NB4 (cell line): ENCODE measurements at regions not wholly inside any gene's neighbourhood (a gene's known extent, or its start where the extent isn't known, plus 50 kb on each side); places are given as distances from the start of the nearest gene placed in this dataset.
A peak's percentile ranks its signal among the peaks of the same experiment; 100 is the strongest.

Experiments used
- DNase-seq: peaks from one replicate; pipeline ENCODE4 v3.0.0; 2010; ENCODE audit warnings: low read depth
- H3K4me3 ChIP-seq: one replicate; pipeline ENCODE4 v1.5.1; 2011; ENCODE audit warnings: mild to moderate bottlenecking, low read depth, low read length, moderate library complexity
- MYC ChIP-seq: IDR thresholded peaks from 2 replicates; pipeline ENCODE4 v1.6.1; 2011; ENCODE audit warnings: low read depth, low read length
- POLR2A ChIP-seq: IDR thresholded peaks from 2 replicates; pipeline ENCODE4 v1.6.1; 2011; ENCODE audit warnings: mild to moderate bottlenecking; ENCODE audit not compliant: insufficient read length; ENCODE audit errors: extremely low read depth
- TF ChIP-seq, protein P1 (sequence below): IDR thresholded peaks from 2 replicates; pipeline ENCODE4 v1.6.1; 2011; ENCODE audit warnings: low read depth, low read length
- TF ChIP-seq, protein P2 (sequence below): IDR thresholded peaks from one replicate; pipeline ENCODE4 v1.5.1; 2012; ENCODE audit warnings: low read depth, low read length

DNA sequence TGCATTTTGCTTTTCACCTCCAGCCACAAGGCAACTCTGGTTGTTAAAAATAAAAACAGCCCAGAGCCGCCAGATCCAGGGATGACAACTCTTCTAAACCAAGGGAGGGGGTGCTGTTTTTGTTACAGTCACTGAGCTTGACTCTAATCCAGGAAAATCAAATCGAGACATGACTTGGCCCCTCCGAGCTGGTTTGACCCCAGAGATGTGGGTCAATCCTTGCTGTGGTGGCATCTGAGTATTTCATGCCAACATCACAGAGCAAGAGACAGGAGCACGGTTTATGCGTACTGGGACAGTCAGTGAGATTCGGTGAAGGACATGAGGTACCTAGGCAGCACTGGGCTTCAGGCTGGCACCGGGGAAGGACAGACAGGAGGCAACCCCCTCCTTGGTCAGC is 88.8 kb upstream of the ZMIZ1 start:
- DNase-seq = no peak
- no peak for TF ChIP-seq POLR2A
- TF ChIP-seq, protein P1, sequence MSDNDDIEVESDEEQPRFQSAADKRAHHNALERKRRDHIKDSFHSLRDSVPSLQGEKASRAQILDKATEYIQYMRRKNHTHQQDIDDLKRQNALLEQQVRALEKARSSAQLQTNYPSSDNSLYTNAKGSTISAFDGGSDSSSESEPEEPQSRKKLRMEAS = no peak
- TF ChIP-seq MYC = no peak
- TF ChIP-seq, protein P2, sequence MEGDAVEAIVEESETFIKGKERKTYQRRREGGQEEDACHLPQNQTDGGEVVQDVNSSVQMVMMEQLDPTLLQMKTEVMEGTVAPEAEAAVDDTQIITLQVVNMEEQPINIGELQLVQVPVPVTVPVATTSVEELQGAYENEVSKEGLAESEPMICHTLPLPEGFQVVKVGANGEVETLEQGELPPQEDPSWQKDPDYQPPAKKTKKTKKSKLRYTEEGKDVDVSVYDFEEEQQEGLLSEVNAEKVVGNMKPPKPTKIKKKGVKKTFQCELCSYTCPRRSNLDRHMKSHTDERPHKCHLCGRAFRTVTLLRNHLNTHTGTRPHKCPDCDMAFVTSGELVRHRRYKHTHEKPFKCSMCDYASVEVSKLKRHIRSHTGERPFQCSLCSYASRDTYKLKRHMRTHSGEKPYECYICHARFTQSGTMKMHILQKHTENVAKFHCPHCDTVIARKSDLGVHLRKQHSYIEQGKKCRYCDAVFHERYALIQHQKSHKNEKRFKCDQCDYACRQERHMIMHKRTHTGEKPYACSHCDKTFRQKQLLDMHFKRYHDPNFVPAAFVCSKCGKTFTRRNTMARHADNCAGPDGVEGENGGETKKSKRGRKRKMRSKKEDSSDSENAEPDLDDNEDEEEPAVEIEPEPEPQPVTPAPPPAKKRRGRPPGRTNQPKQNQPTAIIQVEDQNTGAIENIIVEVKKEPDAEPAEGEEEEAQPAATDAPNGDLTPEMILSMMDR = no peak

DNA sequence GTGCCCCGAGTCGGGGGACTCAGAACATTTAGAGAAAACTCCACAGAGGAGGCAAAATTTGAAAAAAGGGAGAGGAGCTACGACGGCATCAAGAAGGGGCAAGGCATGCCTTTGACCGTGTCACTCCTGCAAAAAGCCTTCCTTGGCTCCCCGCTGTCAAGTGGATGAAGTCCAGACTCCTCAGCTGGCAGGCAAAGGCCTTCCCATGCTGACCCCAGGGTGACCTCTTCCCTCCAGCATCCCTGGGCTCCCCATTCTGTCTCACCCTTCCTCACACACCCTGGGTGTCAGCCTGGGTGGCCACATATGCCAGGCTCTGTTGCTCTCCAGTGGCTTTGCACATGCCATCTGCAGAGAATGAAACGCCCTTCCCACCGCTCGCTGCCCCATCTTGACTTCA is 88.4 kb upstream of the ZMIZ1 start:
- DNase-seq = no peak
- H3K4me3 ChIP-seq = no peak overlapping the region
- TF ChIP-seq POLR2A (no peak), MYC (no peak)
- TF ChIP-seq, protein P1 = no peak
- TF ChIP-seq, protein P2 = no peak

More for the DNA sequence above, 88.8 kb upstream of the ZMIZ1 start:
- no peak overlapping the region for H3K4me3 ChIP-seq

DNA sequence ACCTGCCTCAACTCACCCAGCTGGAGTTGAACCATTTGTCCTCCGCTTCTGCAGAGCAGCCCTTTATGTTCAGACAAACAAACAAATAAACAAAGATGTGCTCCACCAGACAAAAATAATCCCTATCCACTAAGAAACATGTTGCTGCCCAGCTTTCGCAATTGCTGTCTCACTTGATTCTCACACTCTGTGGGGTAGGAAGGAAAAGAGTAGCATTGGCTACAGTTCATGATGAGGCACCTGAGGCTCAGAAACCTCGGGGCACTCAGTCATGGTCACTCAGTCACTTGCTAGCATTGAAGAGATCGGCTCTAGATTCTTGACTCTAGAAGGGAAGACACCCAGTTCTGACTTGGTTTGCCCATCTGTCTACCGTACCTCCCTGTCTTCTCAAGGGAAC is 88.0 kb upstream of the ZMIZ1 start:
- no peak for DNase-seq
- TF ChIP-seq, protein P1 = no peak
- TF ChIP-seq, protein P2 = no peak
- TF ChIP-seq MYC (no peak), POLR2A (no peak)
- no peak overlapping the region for H3K4me3 ChIP-seq

DNA sequence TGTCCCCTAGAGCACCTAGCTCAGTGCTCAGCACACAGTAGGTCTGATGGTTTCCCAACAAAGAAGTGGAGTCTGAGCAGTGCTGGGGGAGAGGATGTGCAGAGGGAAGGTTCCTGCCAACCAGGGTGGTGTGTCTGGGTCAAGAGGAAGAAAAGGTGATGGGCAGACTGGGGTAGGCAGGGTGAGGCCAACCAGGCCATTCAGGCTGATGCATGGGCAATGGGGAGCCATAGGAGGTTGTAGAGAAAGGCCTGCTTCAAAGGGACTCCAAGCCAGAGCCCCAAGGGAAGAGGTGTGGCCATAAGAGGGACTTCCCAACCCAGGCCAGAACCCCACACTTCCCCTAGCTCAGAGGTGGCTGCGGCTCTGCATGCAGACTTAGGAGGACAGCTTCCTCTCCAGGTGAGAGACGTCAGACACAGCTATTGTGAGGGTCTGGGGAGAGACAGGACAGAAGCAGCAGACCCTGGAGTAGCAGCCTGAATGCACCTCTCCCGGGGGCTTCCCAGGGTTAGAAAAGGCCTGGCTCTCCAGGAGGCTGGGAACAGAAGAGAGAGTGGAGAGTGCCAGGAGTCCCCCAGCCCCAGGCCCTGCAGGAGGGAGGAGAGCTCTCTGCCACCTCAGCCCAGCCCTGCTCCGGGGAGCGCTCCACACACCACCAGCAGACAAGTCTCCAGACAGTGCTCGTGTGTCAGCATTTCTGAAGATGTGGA is 87.4 kb upstream of the ZMIZ1 start:
- no peak overlapping the region for H3K4me3 ChIP-seq
- peak; percentile 47 for DNase-seq
- TF ChIP-seq, protein P2 = no peak
- TF ChIP-seq, protein P1 = no peak
- TF ChIP-seq POLR2A = no peak
- no peak for TF ChIP-seq MYC

DNA sequence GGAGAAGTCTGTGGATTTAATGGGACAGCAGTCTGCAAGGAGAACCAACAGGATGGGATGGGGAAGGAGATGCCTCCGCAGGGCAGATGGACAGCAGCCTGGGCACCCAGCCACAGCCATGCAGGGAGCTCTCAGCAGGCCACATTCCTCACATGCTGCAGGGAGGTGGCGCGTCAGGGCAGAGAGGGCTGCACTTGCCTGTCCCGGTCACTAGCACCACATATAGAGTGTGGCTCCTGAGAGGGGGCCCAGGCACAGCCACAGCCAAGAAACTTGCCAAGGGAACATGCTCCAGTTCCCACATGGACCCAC is 86.8 kb upstream of the ZMIZ1 start:
- no peak for DNase-seq
- TF ChIP-seq, protein P1 = no peak
- H3K4me3 ChIP-seq = no peak overlapping the region

DNA sequence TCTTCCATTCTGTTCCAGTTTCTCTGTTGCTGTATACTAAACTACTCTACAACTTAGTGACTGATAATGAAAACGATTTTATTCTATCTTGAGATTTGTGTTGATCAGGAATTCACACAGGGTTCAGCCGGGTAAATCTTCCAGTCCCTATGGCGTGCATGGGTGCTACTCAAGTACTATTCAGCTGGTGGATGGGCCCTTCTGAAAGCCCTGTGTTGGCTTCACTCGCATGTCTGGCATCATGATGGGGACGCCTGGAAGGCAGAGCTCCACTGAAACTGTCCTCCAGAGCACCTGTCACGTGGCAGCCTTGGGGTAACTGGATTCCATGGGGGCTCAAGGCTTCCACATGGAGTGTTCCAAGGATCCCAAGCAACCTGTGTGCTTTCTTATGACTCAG is 86.0 kb upstream of the ZMIZ1 start:
- TF ChIP-seq POLR2A (no peak), MYC (no peak)
- TF ChIP-seq, protein P1 = no peak
- no peak for DNase-seq
- no peak overlapping the region for H3K4me3 ChIP-seq

DNA sequence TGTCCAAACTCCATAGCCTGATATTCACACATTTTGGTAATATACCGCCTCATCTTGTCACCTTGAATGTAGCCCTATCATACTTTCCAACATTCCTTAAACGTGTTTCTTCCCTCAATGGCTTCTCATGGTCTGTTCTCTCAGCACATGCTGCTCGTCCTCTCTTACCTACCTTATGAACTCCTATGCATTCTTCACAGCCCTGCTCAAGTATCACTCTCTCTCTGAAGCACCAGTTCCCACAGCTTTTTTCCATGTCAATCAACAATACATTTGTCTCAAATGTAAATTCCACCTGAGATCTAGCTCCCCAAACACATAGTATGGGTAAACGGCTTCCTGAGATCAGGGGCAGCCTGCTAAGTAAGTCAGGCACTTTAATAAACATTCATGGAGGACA is 85.2 kb upstream of the ZMIZ1 start:
- no peak overlapping the region for H3K4me3 ChIP-seq
- TF ChIP-seq, protein P2 = no peak
- TF ChIP-seq POLR2A (no peak), MYC (no peak)
- TF ChIP-seq, protein P1 = no peak
- no peak for DNase-seq
